Fibroblast of pulmonary artery (primary cell): ENCODE measurements at regions not wholly inside any gene's neighbourhood (a gene's known extent, or its start where the extent isn't known, plus 50 kb on each side); places are given as distances from the start of the nearest gene placed in this dataset.

ENCODE experiments used
- DNase-seq: peaks from one replicate; pipeline ENCODE4 v3.0.0-alpha.2; 2010; ENCODE audit warnings: low read depth
- H3K4me3 ChIP-seq: replicated peaks from 2 replicates; pipeline ENCODE4 v1.5.1; 2011; ENCODE audit warnings: low read depth, mild to moderate bottlenecking, control low read depth, low read length, moderate library complexity
- TF ChIP-seq, protein P1 (sequence below): IDR thresholded peaks from 2 replicates; pipeline ENCODE4 v1.5.1; 2011; ENCODE audit warnings: mild to moderate bottlenecking, control low read depth, low read length, inconsistent platforms; ENCODE audit errors: missing control alignments

DNA sequence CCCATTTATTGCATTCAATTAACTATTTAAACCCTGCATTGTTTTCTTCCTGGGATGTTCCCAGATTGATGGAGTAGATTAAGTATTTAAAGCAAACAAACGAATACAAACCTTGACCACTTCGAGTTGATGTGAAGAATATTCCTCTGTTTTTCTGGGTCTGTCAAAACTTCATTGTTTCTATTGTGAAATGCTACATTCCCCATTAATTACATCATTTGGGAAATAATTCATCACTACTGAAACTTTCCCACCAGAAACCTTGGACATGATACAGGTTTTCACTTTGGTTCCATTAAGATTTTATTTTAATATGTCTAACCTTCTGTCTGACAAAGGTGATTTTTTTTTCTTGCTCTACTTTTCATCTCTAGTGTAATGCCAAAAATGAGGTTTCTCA is 365.1 kb upstream of the ETAA1 start:
- DNase-seq, result peak; percentile 76
- no peak overlapping the region for H3K4me3 ChIP-seq
- TF ChIP-seq, protein P1, sequence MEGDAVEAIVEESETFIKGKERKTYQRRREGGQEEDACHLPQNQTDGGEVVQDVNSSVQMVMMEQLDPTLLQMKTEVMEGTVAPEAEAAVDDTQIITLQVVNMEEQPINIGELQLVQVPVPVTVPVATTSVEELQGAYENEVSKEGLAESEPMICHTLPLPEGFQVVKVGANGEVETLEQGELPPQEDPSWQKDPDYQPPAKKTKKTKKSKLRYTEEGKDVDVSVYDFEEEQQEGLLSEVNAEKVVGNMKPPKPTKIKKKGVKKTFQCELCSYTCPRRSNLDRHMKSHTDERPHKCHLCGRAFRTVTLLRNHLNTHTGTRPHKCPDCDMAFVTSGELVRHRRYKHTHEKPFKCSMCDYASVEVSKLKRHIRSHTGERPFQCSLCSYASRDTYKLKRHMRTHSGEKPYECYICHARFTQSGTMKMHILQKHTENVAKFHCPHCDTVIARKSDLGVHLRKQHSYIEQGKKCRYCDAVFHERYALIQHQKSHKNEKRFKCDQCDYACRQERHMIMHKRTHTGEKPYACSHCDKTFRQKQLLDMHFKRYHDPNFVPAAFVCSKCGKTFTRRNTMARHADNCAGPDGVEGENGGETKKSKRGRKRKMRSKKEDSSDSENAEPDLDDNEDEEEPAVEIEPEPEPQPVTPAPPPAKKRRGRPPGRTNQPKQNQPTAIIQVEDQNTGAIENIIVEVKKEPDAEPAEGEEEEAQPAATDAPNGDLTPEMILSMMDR, result no peak

DNA sequence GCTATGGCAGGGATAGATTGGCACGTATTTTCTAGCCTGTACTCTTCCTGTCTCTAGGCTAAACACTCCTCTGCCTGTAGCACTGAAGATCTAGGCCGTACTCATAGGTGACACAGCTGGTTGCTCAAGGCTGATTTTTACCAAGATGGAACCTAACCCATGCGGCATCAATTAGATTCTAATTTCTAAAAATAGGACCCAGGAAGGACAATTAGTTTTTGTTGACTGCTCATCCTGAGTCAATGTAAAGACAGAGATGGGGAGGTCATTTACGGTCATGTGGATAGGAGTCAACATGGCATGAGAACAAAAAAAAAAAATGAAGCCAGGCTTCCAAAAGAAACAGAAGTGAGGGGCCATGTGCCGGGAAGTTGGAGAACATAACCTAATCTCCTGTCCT is 360.7 kb upstream of the ETAA1 start:
- no peak for DNase-seq
- TF ChIP-seq, protein P1, result no peak
- H3K4me3 ChIP-seq, result no peak overlapping the region

DNA sequence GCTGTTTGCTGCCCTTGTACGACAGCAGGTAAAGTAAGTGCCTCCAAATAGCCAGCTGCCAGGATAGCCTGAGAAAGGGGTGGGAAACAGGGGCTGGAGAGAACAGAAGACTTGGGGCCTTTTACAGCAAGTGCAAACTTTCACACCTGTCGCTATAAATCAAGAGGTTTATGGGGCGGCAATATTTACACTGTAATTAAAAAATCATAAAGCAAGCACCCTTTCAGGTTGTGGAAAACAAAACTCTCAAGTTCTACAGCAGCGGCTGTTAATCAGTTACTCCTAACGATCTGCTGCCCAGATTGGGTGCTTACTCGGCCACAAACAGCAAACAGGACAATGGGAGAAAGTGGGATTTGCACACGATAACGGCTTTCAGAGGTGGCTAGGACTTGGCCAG is 359.5 kb upstream of the ETAA1 start:
- no peak for DNase-seq
- TF ChIP-seq, protein P1, result no peak
- no peak overlapping the region for H3K4me3 ChIP-seq

DNA sequence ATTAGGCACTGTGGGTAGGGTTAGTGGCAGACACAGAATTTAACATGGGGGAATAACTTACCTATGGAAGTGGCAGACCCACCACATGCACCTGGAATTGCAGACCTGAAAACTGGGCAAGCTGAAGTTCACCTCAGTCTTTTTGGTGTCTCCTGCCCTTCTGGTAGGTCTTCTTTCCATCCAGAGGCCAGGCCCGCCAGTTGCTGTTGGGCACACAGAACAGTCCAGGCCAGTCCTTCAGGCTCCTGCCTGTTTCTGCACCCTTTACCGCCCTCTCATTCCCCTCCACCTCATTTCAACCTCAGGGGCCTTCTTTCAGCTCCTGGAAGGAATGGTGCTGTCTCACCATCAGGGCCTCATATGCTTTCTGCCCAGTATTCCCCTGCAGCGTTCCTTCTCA is 358.9 kb upstream of the ETAA1 start:
- TF ChIP-seq, protein P1, result no peak
- no peak for DNase-seq
- no peak overlapping the region for H3K4me3 ChIP-seq

DNA sequence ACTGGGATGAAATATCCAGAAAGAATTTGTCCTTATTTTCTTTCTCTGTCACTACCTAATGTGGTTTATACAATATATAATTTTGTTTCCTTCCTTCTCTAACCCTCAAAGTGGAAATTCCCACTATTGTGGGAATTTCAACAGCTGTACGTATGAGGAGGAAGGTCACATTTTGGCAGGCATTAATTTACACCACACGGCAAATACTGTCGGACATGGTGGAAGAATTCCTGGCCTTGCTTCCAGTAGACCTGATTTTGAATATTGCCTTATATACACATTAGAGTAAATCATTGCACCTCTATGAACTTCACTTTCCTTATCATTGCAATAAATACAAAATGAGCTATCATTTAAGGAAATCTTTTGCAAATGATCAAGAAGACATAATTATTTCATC is 358.1 kb upstream of the ETAA1 start:
- DNase-seq, result no peak
- H3K4me3 ChIP-seq, result no peak overlapping the region
- TF ChIP-seq, protein P1, result no peak

DNA sequence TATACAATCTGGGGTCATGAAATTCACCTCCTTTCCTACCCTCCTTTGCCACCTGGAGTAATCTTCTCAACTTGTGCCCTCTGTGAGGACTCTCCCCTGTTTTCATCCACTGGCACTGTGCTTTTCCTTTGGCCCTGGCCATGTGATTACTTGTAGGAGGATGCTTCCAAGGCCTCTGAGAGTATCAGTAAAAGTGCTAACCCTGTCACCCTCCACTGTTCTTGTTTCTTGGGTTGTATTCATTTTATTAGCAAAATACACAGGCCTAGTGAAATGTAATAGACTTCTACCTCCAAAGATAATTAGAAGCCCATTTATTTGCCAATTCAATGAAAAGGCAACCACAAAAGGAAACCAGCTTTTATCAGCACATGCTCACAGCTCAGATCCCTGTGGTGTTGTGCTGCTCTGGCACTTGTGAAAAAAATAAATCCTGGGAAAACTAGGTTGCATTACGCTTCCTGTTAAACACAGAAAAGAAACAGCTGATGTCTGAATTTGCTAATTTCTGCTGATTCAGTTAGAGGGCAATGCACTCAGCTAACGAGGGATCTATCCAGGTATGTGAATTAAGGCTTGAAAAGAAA is 357.5 kb upstream of the ETAA1 start:
- DNase-seq, result no peak

DNA sequence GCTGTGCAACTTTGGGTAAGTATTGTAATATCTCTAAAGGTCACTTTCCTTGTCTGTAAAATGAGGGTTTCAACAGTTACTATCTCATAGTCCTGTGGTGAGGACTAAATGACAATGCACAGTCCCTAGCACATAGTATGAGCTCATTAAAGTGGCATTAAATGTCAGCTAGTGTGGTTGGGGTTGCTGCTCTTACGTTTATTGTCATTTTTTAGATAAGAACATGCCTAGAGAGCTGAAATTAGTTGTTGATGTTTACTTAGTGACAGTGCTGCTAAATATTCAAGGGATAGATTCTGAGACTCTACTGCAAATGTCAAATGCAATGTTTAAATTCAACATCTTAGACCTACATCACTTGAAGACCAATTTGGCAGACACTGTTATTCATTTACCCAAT is 356.1 kb upstream of the ETAA1 start:
- DNase-seq, result no peak
- H3K4me3 ChIP-seq, result no peak overlapping the region
- TF ChIP-seq, protein P1, result no peak

More for the DNA sequence above, 357.5 kb upstream of the ETAA1 start:
- TF ChIP-seq, protein P1, result no peak
- H3K4me3 ChIP-seq, result no peak overlapping the region
